H1 (cell line): ENCODE measurements at regions not wholly inside any gene's neighbourhood (a gene's known extent, or its start where the extent isn't known, plus 50 kb on each side); places are given as distances from the start of the nearest gene placed in this dataset.

Experiments
- CTCF ChIA-PET: fragments of 300-600 bp; sonication (Branson Sonifier 250); formaldehyde crosslinking; loops from one replicate; lab custom pipeline; 2021; ENCODE audit not compliant: partially characterized antibody; lab: Charles Lee
- POLR2A ChIA-PET: fragments of 300-600 bp; sonication (Branson Sonifier 250); formaldehyde crosslinking; loops from one replicate; lab custom pipeline; 2021; ENCODE audit warnings: inconsistent platforms; ENCODE audit not compliant: partially characterized antibody; lab: Charles Lee
- DNase-seq, 2 experiments: peaks; one replicate each; pipeline versions ENCODE4 v3.0.0 to v3.0.0-alpha.2; 2010 to 2022; ENCODE audit warnings: low spot score in 2 of 2, low read depth in 1 of 2, mixed read lengths in 1 of 2
- FAIRE-seq: peaks from 2 replicates; lab custom pipeline; 2011; peaks lifted over from hg19 to GRCh38; lab: Jason Lieb, UNC
- H2AFZ ChIP-seq: 2 replicates; pipeline ENCODE4 v1.8.1; 2012; ENCODE audit warnings: low read length, inconsistent platforms
- H2AK5ac ChIP-seq: 2 replicates; pipeline ENCODE4 v1.6.1; 2013; ENCODE audit warnings: low read depth, low read length
- H2BK120ac ChIP-seq: replicated peaks from 2 replicates; pipeline ENCODE3; 2013; ENCODE audit warnings: low read depth, low read length, inconsistent platforms
- H2BK12ac ChIP-seq: 2 replicates; pipeline ENCODE4 v1.6.1; 2013; ENCODE audit warnings: low read depth, low read length
- H2BK15ac ChIP-seq: 2 replicates; pipeline ENCODE4 v1.6.1; 2013; ENCODE audit warnings: low read length
- H2BK20ac ChIP-seq: 2 replicates; pipeline ENCODE4 v1.6.1; 2013; ENCODE audit warnings: low read length
- H2BK5ac ChIP-seq: 2 replicates; pipeline ENCODE4 v1.6.1; 2013; ENCODE audit warnings: low read depth, low read length
- H3K14ac ChIP-seq: 2 replicates; pipeline ENCODE4 v1.6.1; 2013; ENCODE audit warnings: inconsistent platforms; ENCODE audit not compliant: insufficient read length
- H3K18ac ChIP-seq: 2 replicates; pipeline ENCODE4 v1.6.1; 2013; ENCODE audit warnings: low read length; ENCODE audit errors: extremely low read depth
- H3K23ac ChIP-seq: 2 replicates; pipeline ENCODE4 v1.6.1; 2013; ENCODE audit warnings: inconsistent platforms; ENCODE audit not compliant: insufficient read length
- H3K23me2 ChIP-seq: 2 replicates; pipeline ENCODE4 v1.6.1; 2013; ENCODE audit warnings: low read depth, low read length
- H3K27ac ChIP-seq: 2 replicates; pipeline ENCODE4 v1.6.1; 2011; ENCODE audit warnings: low read depth, low read length, inconsistent platforms
- H3K27me3 ChIP-seq, 4 experiments: replicated peaks in 1 of 4; 1 replicate in 1 of 4; 2 replicates in 3 of 4; pipeline versions ENCODE4 v1.6.1 to v1.8.1; 2011 to 2013; ENCODE audit warnings: low read length in 3 of 4, mild to moderate bottlenecking in 3 of 4, inconsistent platforms in 2 of 4, mixed read lengths in 2 of 4, moderate library complexity in 1 of 4; ENCODE audit not compliant: control insufficient read depth in 3 of 4, insufficient read depth in 3 of 4; ENCODE audit errors: extremely low read depth in 1 of 4
- H3K36me3 ChIP-seq, 4 experiments: 2 replicates each; pipeline versions ENCODE4 v1.6.1 to v1.8.1; 2011 to 2013; ENCODE audit warnings: mild to moderate bottlenecking in 4 of 4, low read length in 3 of 4, moderate library complexity in 2 of 4, control low read depth in 1 of 4, inconsistent platforms in 1 of 4; ENCODE audit not compliant: insufficient read depth in 4 of 4, control insufficient read depth in 2 of 4
- H3K4ac ChIP-seq: replicated peaks from 2 replicates; pipeline ENCODE3; 2013; ENCODE audit warnings: low read length, low read depth, mixed read lengths, inconsistent platforms; ENCODE audit not compliant: insufficient read length
- H3K4me1 ChIP-seq, 4 experiments: replicated peaks in 1 of 4; 1 replicate in 1 of 4; 2 replicates in 3 of 4; pipeline versions ENCODE4 v1.6.1 to v1.8.1; 2011 to 2013; ENCODE audit warnings: low read length in 3 of 4, inconsistent platforms in 2 of 4, mixed read lengths in 1 of 4; ENCODE audit not compliant: insufficient read depth in 4 of 4, control insufficient read depth in 3 of 4
- H3K4me2 ChIP-seq, 2 experiments: 2 replicates each; pipeline versions ENCODE4 v1.6.1 to v1.8.1; 2011 to 2013; ENCODE audit warnings: low read depth in 2 of 2, low read length in 2 of 2, control low read depth in 1 of 2, inconsistent platforms in 1 of 2, mild to moderate bottlenecking in 1 of 2; ENCODE audit not compliant: insufficient read depth in 1 of 2
- H3K4me3 ChIP-seq, 4 experiments: fragments of 200-600, 300-600 bp in 1 of 4; sonication (generic), shearing (Covaris generic), sonication (Bioruptor Twin) in 1 of 4; 2 replicates each; pipeline versions ENCODE4 v1.5.1 to v1.8.1; 2011 to 2016; ENCODE audit warnings: low read length in 4 of 4, low read depth in 3 of 4, control low read depth in 2 of 4, inconsistent platforms in 2 of 4, mild to moderate bottlenecking in 2 of 4, mixed read lengths in 1 of 4, moderate library complexity in 1 of 4; ENCODE audit not compliant: insufficient read depth in 2 of 4; ENCODE audit errors: extremely low read depth in 1 of 4
- H3K56ac ChIP-seq: replicated peaks from 2 replicates; pipeline ENCODE3; 2013; ENCODE audit warnings: low read depth, mild to moderate bottlenecking, mixed read lengths, low read length, inconsistent platforms; ENCODE audit not compliant: insufficient read length
- H3K79me1 ChIP-seq: 2 replicates; pipeline ENCODE4 v1.6.1; 2013; ENCODE audit warnings: low read depth, low read length, control low read depth
- H3K79me2 ChIP-seq, 2 experiments: 2 replicates each; pipeline versions ENCODE4 v1.6.1 to v1.8.1; 2012 to 2013; ENCODE audit warnings: low read length in 2 of 2, mild to moderate bottlenecking in 2 of 2, inconsistent platforms in 1 of 2; ENCODE audit not compliant: insufficient read depth in 2 of 2, control insufficient read depth in 1 of 2
- H3K9ac ChIP-seq, 4 experiments: replicated peaks in 1 of 4; 1 replicate in 1 of 4; 2 replicates in 3 of 4; pipeline versions ENCODE4 v1.6.1 to v1.8.1; 2011 to 2013; ENCODE audit warnings: low read depth in 3 of 4, low read length in 3 of 4, control low read depth in 2 of 4, mild to moderate bottlenecking in 2 of 4, moderate library complexity in 2 of 4, inconsistent platforms in 1 of 4; ENCODE audit errors: extremely low read depth in 1 of 4
- H3K9me3 ChIP-seq, 2 experiments: 2 replicates each; pipeline versions ENCODE4 v1.6.1 to v1.8.1; 2012 to 2013; ENCODE audit warnings: mild to moderate bottlenecking in 2 of 2, moderate library complexity in 2 of 2, control low read depth in 1 of 2, inconsistent platforms in 1 of 2, low read depth in 1 of 2, low read length in 1 of 2, mixed read lengths in 1 of 2; ENCODE audit not compliant: insufficient read depth in 2 of 2
- H4K20me1 ChIP-seq, 2 experiments: replicated peaks in 1 of 2; 2 replicates each; pipeline versions ENCODE3 to v1.8.1; 2011 to 2013; ENCODE audit warnings: inconsistent platforms in 2 of 2, low read length in 2 of 2, mild to moderate bottlenecking in 1 of 2; ENCODE audit not compliant: insufficient read depth in 2 of 2, control insufficient read depth in 1 of 2
- H4K5ac ChIP-seq: 2 replicates; pipeline ENCODE4 v1.6.1; 2013; ENCODE audit warnings: low read length, low read depth, mixed read lengths, inconsistent platforms; ENCODE audit not compliant: insufficient read length
- H4K8ac ChIP-seq: 2 replicates; pipeline ENCODE4 v1.8.0; 2013; ENCODE audit warnings: mild to moderate bottlenecking, moderate library complexity, low read length, inconsistent platforms; ENCODE audit not compliant: insufficient read depth; ENCODE audit errors: extremely low read depth
- H4K91ac ChIP-seq: replicated peaks from 2 replicates; pipeline ENCODE3; 2013; ENCODE audit warnings: low read length, mixed read lengths, inconsistent platforms; ENCODE audit not compliant: insufficient read length
- ASH2L ChIP-seq: fragments of 200-600, 300-600 bp; sonication (generic); IDR thresholded peaks from one replicate; pipeline ENCODE4 v1.7.1; 2017; ENCODE audit warnings: low read length
- HDAC2 ChIP-seq, 2 experiments: fragments of 300-600 bp in 1 of 2; sonication (generic) in 1 of 2; IDR thresholded peaks; 2 replicates each; pipeline ENCODE4 v1.6.1; 2011 to 2012; ENCODE audit warnings: low read depth in 2 of 2, low read length in 2 of 2, mild to moderate bottlenecking in 2 of 2, moderate library complexity in 2 of 2, borderline replicate concordance in 1 of 2, inconsistent platforms in 1 of 2
- PHF8 ChIP-seq: fragments of 200-600 bp; sonication (generic); conservative IDR thresholded peaks from 2 replicates; pipeline ENCODE4 v1.7.1; 2012; ENCODE audit warnings: low read depth, mild to moderate bottlenecking, inconsistent platforms, low read length, moderate library complexity
- POLR2A ChIP-seq, 2 experiments: IDR thresholded peaks; 1 replicate in 1 of 2; 2 replicates in 1 of 2; pipeline ENCODE4 v1.6.1; 2011; ENCODE audit warnings: low read depth in 2 of 2, low read length in 2 of 2, mild to moderate bottlenecking in 2 of 2; ENCODE audit errors: control extremely low read depth in 1 of 2
- WGBS, 2 experiments: shearing (Covaris generic) in 1 of 2; methylation state at CpG; one replicate each; pipeline versions ENCODE4 v1.1.6 to v1.1.7; 2013 to 2015; ENCODE audit warnings: low lambda C conversion rate in 2 of 2, mixed read lengths in 2 of 2, inconsistent platforms in 1 of 2, low coverage in 1 of 2, missing lambda C conversion rate in 1 of 2; ENCODE audit not compliant: insufficient replicate concordance in 2 of 2, insufficient coverage in 1 of 2, insufficient read length in 1 of 2; ENCODE audit errors: extremely low coverage in 1 of 2, missing lambda C conversion rate in 1 of 2; 5-methylcytosine and 5-hydroxymethylcytosine counted together

DNA sequence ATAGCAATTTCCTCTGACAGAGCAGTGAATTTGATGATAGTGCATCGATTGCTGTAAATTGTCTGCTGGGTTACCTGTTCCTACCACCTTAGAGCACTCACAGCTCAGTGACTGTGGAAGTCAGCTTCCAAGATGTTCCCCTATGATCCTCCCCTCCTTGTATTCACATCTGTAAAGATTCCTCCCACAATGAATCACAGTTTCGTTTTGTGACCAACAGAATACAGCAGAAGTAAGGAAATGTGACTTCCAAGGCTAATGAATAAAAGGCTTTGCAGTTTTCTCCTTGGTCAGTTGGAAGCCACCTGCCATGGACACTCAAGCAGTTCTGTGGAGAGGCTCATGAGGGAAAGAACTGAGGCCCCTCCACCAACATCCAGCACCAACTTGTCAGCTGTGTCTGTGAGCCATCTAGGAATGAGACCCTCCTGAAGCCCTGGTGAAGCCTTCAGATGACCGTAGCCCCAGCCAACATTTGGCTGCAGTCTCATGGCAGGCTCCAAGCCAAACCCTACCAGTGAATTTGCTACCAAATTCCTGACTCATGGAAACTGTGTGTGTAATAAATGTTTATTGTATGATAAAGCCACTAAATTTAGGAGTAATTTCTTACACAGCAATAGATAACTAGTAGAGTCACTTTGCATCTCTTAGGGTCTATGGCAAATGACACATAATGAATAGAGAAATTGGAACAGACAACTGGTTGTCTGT is 309.5 kb upstream of the NPVF start:
- ChIA-PET POLR2A (no interaction called here), CTCF (interaction anchor here (1.7 kb wide), 1 partner anchor 28 kb away, joined by 6 read pairs; no protein-coding TSS in a partner anchor)
- FAIRE-seq, result no peak
- no peak overlapping the region for H4K91ac ChIP-seq
- no peak overlapping the region for H2BK20ac ChIP-seq
- H3K9me3 ChIP-seq, result no peaks in the 10 kb centered on the region
- H2BK120ac ChIP-seq, result no peak overlapping the region
- no peak overlapping the region for H2AK5ac ChIP-seq
- no peak overlapping the region for H3K56ac ChIP-seq
- no peaks in the 10 kb centered on the region for H3K36me3 ChIP-seq
- H2BK15ac ChIP-seq, result no peak overlapping the region
- H3K79me1 ChIP-seq, result no peaks in the 10 kb centered on the region
- H4K8ac ChIP-seq, result no peak overlapping the region
- no peaks in the 10 kb centered on the region for H3K27me3 ChIP-seq
- no peak overlapping the region for H3K18ac ChIP-seq
- H3K23ac ChIP-seq, result no peak overlapping the region
- H4K20me1 ChIP-seq, result no peaks in the 10 kb centered on the region
- no peak overlapping the region for H3K4ac ChIP-seq
- H2BK5ac ChIP-seq, result no peak overlapping the region
- H3K4me2 ChIP-seq, result no peak overlapping the region
- TF ChIP-seq POLR2A (IDR thresholded peaks at IDR 0.05; ENCODE audit: control extremely low read depth in 1 of 2, low read depth in 2 of 2, low read length in 2 of 2) (no peak), PHF8 (no peak), ASH2L (no peak), HDAC2 (IDR thresholded peaks at IDR 0.05; ENCODE audit: borderline replicate concordance in 1 of 2, low read depth in 2 of 2, low read length in 2 of 2) (no peak)
- H4K5ac ChIP-seq, result no peak overlapping the region
- no peaks in the 10 kb centered on the region for H3K79me2 ChIP-seq
- H3K9ac ChIP-seq, result no peak overlapping the region
- no peak for DNase-seq
- H3K14ac ChIP-seq, result no peak overlapping the region
- no peaks in the 10 kb centered on the region for H3K23me2 ChIP-seq
- H2AFZ ChIP-seq, result no peak overlapping the region
- H2BK12ac ChIP-seq, result no peak overlapping the region
- H3K4me1 ChIP-seq, result no peaks in the 10 kb centered on the region
- no peak overlapping the region for H3K27ac ChIP-seq
- 95% methylated on average over 3 of the region's 3 CpGs; no CpG with 5 or more reads in 1 of the 2 experiments for WGBS, 2 experiments
- no peak overlapping the region for H3K4me3 ChIP-seq
